MM.1S (cell line): ENCODE measurements at regions not wholly inside any gene's neighbourhood (a gene's known extent, or its start where the extent isn't known, plus 50 kb on each side); places are given as distances from the start of the nearest gene placed in this dataset.

Experiments used
- DNase-seq: peaks from one replicate; pipeline ENCODE4 v3.0.0-alpha.2; 2015
- H2AFZ ChIP-seq: fragments of 300-600 bp; sonication (generic); 2 replicates; pipeline ENCODE4 v1.6.0; 2016; ENCODE audit warnings: antibody characterized with exemption, low read length
- H3F3A ChIP-seq: fragments of 300-600 bp; sonication (generic); 2 replicates; pipeline ENCODE4 v1.6.1; 2016; ENCODE audit warnings: mild to moderate bottlenecking, antibody characterized with exemption, low read length, moderate library complexity, mixed read lengths; ENCODE audit not compliant: insufficient read depth
- H3K27ac ChIP-seq: fragments of 300-600 bp; sonication (generic); 2 replicates; pipeline ENCODE4 v1.5.1; 2016; ENCODE audit warnings: mild to moderate bottlenecking, low read length
- H3K27me3 ChIP-seq: fragments of 300-600 bp; sonication (generic); replicated peaks from 2 replicates; pipeline ENCODE4 v1.6.0; 2016; ENCODE audit warnings: low read length; ENCODE audit not compliant: insufficient read depth
- H3K36me3 ChIP-seq: fragments of 300-600 bp; sonication (generic); replicated peaks from 2 replicates; pipeline ENCODE4 v1.6.1; 2016; ENCODE audit warnings: mild to moderate bottlenecking, low read length, mixed read lengths; ENCODE audit not compliant: insufficient read depth
- H3K4me1 ChIP-seq: fragments of 300-600 bp; sonication (generic); 2 replicates; pipeline ENCODE4 v1.6.1; 2016; ENCODE audit warnings: low read length, mixed read lengths
- H3K4me2 ChIP-seq: fragments of 300-600 bp; sonication (generic); 2 replicates; pipeline ENCODE4 v1.6.0; 2016; ENCODE audit warnings: low read depth, low read length
- H3K4me3 ChIP-seq: fragments of 300-600 bp; sonication (generic); 2 replicates; pipeline ENCODE4 v1.5.1; 2016; ENCODE audit warnings: low read length, mixed read lengths
- H3K79me2 ChIP-seq: fragments of 300-600 bp; sonication (generic); 2 replicates; pipeline ENCODE4 v1.6.1; 2016; ENCODE audit warnings: mixed run types, low read length, mixed read lengths
- H3K9ac ChIP-seq: fragments of 300-600 bp; sonication (generic); 2 replicates; pipeline ENCODE4 v1.6.1; 2016; ENCODE audit warnings: low read length, mixed read lengths
- H3K9me2 ChIP-seq: fragments of 300-600 bp; sonication (generic); replicated peaks from 2 replicates; pipeline ENCODE4 v1.6.1; 2016; ENCODE audit warnings: mild to moderate bottlenecking, low read length, mixed read lengths; ENCODE audit not compliant: insufficient read depth
- H3K9me3 ChIP-seq: fragments of 300-600 bp; sonication (generic); replicated peaks from 2 replicates; pipeline ENCODE4 v1.6.1; 2016; ENCODE audit warnings: mild to moderate bottlenecking, low read length, mixed read lengths; ENCODE audit not compliant: insufficient read depth
- H4K20me1 ChIP-seq: fragments of 300-600 bp; sonication (generic); 2 replicates; pipeline ENCODE4 v1.6.1; 2016; ENCODE audit warnings: mild to moderate bottlenecking, low read length, moderate library complexity, mixed read lengths; ENCODE audit not compliant: insufficient read depth
- EZH2 ChIP-seq: fragments of 300-600 bp; sonication (generic); optimal IDR thresholded peaks from 2 replicates; pipeline ENCODE3; 2017; ENCODE audit warnings: low read depth, mild to moderate bottlenecking, antibody characterized with exemption, low read length, mixed read lengths
- EZH2phosphoT487 ChIP-seq: fragments of 300-600 bp; sonication (generic); IDR thresholded peaks from 2 replicates; pipeline ENCODE4 v1.6.1; 2018; ENCODE audit warnings: antibody characterized with exemption, low read length
- TF ChIP-seq, protein P1 (sequence below): fragments of 300-600 bp; sonication (generic); IDR thresholded peaks from 2 replicates; pipeline ENCODE4 v1.5.1; 2016; ENCODE audit warnings: antibody characterized with exemption, low read length, mixed read lengths

DNA sequence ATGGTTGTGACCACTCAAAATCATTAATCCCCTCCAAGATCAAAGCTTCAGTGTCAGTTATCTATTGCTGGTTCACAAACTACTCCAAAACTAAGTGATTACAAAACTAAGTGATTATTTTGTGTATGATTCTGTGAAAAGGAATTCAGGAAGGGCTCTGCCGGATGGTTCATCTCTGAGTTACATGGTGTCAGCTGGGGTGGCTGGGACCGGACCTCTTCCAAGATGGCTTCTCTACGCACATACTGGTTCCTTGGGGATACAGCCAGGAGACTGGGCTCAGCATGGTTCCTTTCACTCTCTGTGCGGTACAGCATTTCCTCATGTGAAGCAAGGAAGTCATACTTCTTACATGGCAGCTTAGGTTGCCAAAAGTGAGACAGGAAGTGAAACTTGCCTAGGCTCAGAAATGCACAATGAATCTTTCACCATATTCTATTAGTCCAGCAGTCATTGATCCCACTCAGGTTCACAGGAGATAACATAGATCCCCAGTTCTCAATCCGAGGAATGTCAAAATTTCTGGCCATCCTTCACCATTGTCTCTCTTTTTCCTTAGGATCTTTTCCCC lies 97.9 kb upstream of the IRX6 start:
- no peak overlapping the region for H3K9ac ChIP-seq
- H2AFZ ChIP-seq, result 0 out of 2 replicates have a peak overlapping the region, but pooled peaks have one; percentile 56
- H3K4me1 ChIP-seq, result peaks cover 18% of the 10 kb centered on the region; the same call in 1 of the 2 replicates
- H4K20me1 ChIP-seq, result no peaks in the 10 kb centered on the region
- peak overlapping the region; percentile 37; the same call in 1 of the 2 replicates for H3K4me2 ChIP-seq
- DNase-seq, result peak; percentile 62
- no peaks in the 10 kb centered on the region for H3K9me3 ChIP-seq
- H3K9me2 ChIP-seq, result no peaks in the 10 kb centered on the region
- H3K36me3 ChIP-seq, result no peaks in the 10 kb centered on the region
- H3K79me2 ChIP-seq, result no peaks in the 10 kb centered on the region
- no peaks in the 10 kb centered on the region for H3K27me3 ChIP-seq
- TF ChIP-seq, protein P1, sequence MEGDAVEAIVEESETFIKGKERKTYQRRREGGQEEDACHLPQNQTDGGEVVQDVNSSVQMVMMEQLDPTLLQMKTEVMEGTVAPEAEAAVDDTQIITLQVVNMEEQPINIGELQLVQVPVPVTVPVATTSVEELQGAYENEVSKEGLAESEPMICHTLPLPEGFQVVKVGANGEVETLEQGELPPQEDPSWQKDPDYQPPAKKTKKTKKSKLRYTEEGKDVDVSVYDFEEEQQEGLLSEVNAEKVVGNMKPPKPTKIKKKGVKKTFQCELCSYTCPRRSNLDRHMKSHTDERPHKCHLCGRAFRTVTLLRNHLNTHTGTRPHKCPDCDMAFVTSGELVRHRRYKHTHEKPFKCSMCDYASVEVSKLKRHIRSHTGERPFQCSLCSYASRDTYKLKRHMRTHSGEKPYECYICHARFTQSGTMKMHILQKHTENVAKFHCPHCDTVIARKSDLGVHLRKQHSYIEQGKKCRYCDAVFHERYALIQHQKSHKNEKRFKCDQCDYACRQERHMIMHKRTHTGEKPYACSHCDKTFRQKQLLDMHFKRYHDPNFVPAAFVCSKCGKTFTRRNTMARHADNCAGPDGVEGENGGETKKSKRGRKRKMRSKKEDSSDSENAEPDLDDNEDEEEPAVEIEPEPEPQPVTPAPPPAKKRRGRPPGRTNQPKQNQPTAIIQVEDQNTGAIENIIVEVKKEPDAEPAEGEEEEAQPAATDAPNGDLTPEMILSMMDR, result no peak
- no peak for TF ChIP-seq EZH2phosphoT487
- no peak for TF ChIP-seq EZH2
- H3K4me3 ChIP-seq, result no peak overlapping the region
- no peaks in the 10 kb centered on the region for H3F3A ChIP-seq
- no peak overlapping the region; the same call in 1 of the 2 replicates for H3K27ac ChIP-seq

DNA sequence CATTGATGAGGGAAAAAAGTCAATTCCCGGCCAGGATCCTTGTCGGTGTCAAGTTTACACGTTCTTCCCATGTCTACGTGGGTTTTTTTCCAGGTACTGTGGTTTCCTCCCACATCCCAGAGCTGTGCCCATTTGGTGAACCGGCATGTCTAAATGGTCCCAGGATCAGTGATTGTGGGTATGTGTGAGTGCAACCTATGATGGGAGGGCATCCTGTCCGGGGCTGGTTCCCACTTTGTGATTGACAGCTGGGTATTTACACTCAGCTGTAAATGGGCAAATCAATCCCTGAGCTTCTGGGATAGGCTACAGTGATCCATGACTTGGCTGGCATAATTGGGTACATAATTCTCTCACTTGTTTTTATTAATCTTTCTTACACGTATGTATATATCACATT lies 91.2 kb upstream of the IRX6 start:
- Histone ChIP-seq H2AFZ (no peak overlapping the region), H3K79me2 (no peaks in the 10 kb centered on the region), H3K9me2 (no peaks in the 10 kb centered on the region), H3K4me3 (no peak overlapping the region), H3K4me1 (no peaks in the 10 kb centered on the region), H4K20me1 (no peaks in the 10 kb centered on the region), H3K27ac (no peak overlapping the region), H3K9me3 (no peaks in the 10 kb centered on the region), H3K36me3 (no peaks in the 10 kb centered on the region), H3F3A (no peaks in the 10 kb centered on the region), H3K27me3 (no peaks in the 10 kb centered on the region), H3K4me2 (no peak overlapping the region), H3K9ac (no peak overlapping the region)
- TF ChIP-seq, protein P1, result no peak
- TF ChIP-seq EZH2, result no peak
- TF ChIP-seq EZH2phosphoT487, result no peak
- no peak for DNase-seq

DNA sequence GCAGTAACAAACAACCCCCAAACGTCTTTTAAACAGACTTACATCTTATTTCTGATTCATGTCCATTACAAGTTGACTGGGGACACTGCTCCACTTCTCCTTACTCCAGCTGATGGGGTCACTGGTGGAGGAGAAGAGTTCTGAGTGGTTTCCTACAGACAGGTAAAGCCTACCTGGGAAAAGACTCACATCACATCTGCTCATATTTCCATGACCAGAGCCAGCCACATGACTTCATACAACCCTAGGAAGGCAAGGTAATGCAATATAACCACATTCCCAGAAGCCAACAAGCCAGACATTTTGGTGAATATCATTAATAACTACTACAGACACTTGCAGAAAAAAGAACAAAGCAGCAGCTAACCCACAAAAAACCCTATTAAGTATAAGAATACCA lies 90.5 kb upstream of the IRX6 start:
- H3K9me3 ChIP-seq, result no peaks in the 10 kb centered on the region
- TF ChIP-seq, protein P1, result no peak
- TF ChIP-seq EZH2phosphoT487, result no peak
- TF ChIP-seq EZH2, result no peak
- no peaks in the 10 kb centered on the region for H3K79me2 ChIP-seq
- no peak overlapping the region for H3K27ac ChIP-seq
- no peak overlapping the region for H3K4me3 ChIP-seq
- no peaks in the 10 kb centered on the region for H3K4me1 ChIP-seq
- no peaks in the 10 kb centered on the region for H3K9me2 ChIP-seq
- no peak overlapping the region for H2AFZ ChIP-seq
- no peaks in the 10 kb centered on the region for H3K36me3 ChIP-seq
- no peaks in the 10 kb centered on the region for H3K27me3 ChIP-seq
- H3F3A ChIP-seq, result no peaks in the 10 kb centered on the region
- DNase-seq, result no peak
- H3K4me2 ChIP-seq, result no peak overlapping the region
- H3K9ac ChIP-seq, result no peak overlapping the region
- H4K20me1 ChIP-seq, result no peaks in the 10 kb centered on the region
